ENCODE measurements at regions not wholly inside any gene's neighbourhood (a gene's known extent, or its start where the extent isn't known, plus 50 kb on each side); places are given as distances from the start of the nearest gene placed in this dataset.

- Histone ChIP-seq H3K27ac (no peak overlapping the region), H3K27me3 (replicated peaks) (no peaks in the 10 kb centered on the region), H3K4me3 (ENCODE audit: low read depth, low read length) (no peak overlapping the region), H3K36me3 (replicated peaks) (no peaks in the 10 kb centered on the region)
- in situ Hi-C loops (cut with HindIII; ENCODE audit: low pct_ligation_motif_present, low sequenced_read_pairs) = no loop called here
- no peak for TF ChIP-seq CTCF (IDR thresholded peaks at IDR 0.05; ENCODE audit: low read depth, low read length, missing control alignments)
- DNase-seq = peak; percentile 45
These were observed 90.6 kb upstream of the RAB6C start for GRCh38 chr2:129888896-129889295.

- no peak for DNase-seq
- Histone ChIP-seq H3K4me3 (ENCODE audit: low read depth, low read length) (no peak overlapping the region), H3K27ac (no peak overlapping the region), H3K27me3 (replicated peaks) (no peaks in the 10 kb centered on the region), H3K36me3 (replicated peaks) (no peaks in the 10 kb centered on the region)
- in situ Hi-C loops (cut with HindIII; ENCODE audit: low pct_ligation_motif_present, low sequenced_read_pairs) = no loop called here
- no peak for TF ChIP-seq CTCF (IDR thresholded peaks at IDR 0.05; ENCODE audit: low read depth, low read length, missing control alignments)
These were observed 87.8 kb upstream of the RAB6C start for GRCh38 chr2:129891341-129892320.

GRCh38 chr2:129892360-129892759 lies 87.1 kb upstream of the RAB6C start:
- Histone ChIP-seq H3K4me3 (ENCODE audit: low read depth, low read length) (no peak overlapping the region), H3K27ac (no peak overlapping the region), H3K36me3 (replicated peaks) (no peaks in the 10 kb centered on the region), H3K27me3 (replicated peaks) (no peaks in the 10 kb centered on the region)
- no peak for DNase-seq
- TF ChIP-seq CTCF (IDR thresholded peaks at IDR 0.05; ENCODE audit: low read depth, low read length, missing control alignments) = no peak
- in situ Hi-C loops (cut with HindIII; ENCODE audit: low pct_ligation_motif_present, low sequenced_read_pairs) = no loop called here

GRCh38 chr2:129892773-129893172 lies 86.7 kb upstream of the RAB6C start:
- no peak for DNase-seq
- H3K36me3 ChIP-seq (replicated peaks) = no peaks in the 10 kb centered on the region
- in situ Hi-C loops (cut with HindIII; ENCODE audit: low pct_ligation_motif_present, low sequenced_read_pairs) = no loop called here
- TF ChIP-seq CTCF (IDR thresholded peaks at IDR 0.05; ENCODE audit: low read depth, low read length, missing control alignments) = no peak
- H3K4me3 ChIP-seq (ENCODE audit: low read depth, low read length) = no peak overlapping the region
- H3K27me3 ChIP-seq (replicated peaks) = no peaks in the 10 kb centered on the region
- H3K27ac ChIP-seq = no peak overlapping the region

GRCh38 chr2:129893244-129893643 lies 86.2 kb upstream of the RAB6C start:
- Histone ChIP-seq H3K4me3 (ENCODE audit: low read depth, low read length) (no peak overlapping the region), H3K27me3 (replicated peaks) (no peaks in the 10 kb centered on the region), H3K27ac (no peak overlapping the region), H3K36me3 (replicated peaks) (no peaks in the 10 kb centered on the region)
- no peak for TF ChIP-seq CTCF (IDR thresholded peaks at IDR 0.05; ENCODE audit: low read depth, low read length, missing control alignments)
- in situ Hi-C loops (cut with HindIII; ENCODE audit: low pct_ligation_motif_present, low sequenced_read_pairs) = no loop called here
- no peak for DNase-seq

All from brain microvascular endothelial cell (primary cell).